Neural cell (in vitro differentiated cells): ENCODE measurements at regions not wholly inside any gene's neighbourhood (a gene's known extent, or its start where the extent isn't known, plus 50 kb on each side); places are given as distances from the start of the nearest gene placed in this dataset.
A peak's percentile ranks its signal among the peaks of the same experiment; 100 is the strongest.

Source experiments
- H2AFZ ChIP-seq: fragments of 200-600, 300-800 bp; sonication (generic), shearing (Covaris generic); 2 replicates; pipeline ENCODE4 v1.6.0; 2014; ENCODE audit warnings: low read depth, mild to moderate bottlenecking, antibody characterized with exemption, low read length, moderate library complexity
- H3F3A ChIP-seq: fragments of 200-600 bp; shearing (Covaris generic); 2 replicates; pipeline ENCODE4 v1.6.1; 2016; ENCODE audit warnings: mild to moderate bottlenecking, moderate library complexity, mixed read lengths, antibody characterized with exemption, low read length; ENCODE audit not compliant: insufficient read depth, poor library complexity, severe bottlenecking
- H3K27ac ChIP-seq: fragments of 200-600, 300-800 bp; sonication (generic), shearing (Covaris generic); 2 replicates; pipeline ENCODE4 v1.5.1; 2014; ENCODE audit warnings: mild to moderate bottlenecking, low read length, moderate library complexity
- H3K27me3 ChIP-seq: fragments of 300-800, 200-600 bp; sonication (generic), shearing (Covaris generic); 2 replicates; pipeline ENCODE4 v1.6.0; 2014; ENCODE audit warnings: mild to moderate bottlenecking, low read depth, low read length, moderate library complexity; ENCODE audit not compliant: insufficient read depth
- H3K36me3 ChIP-seq: fragments of 300-800, 200-600 bp; sonication (generic), shearing (Covaris generic); 2 replicates; pipeline ENCODE4 v1.5.1; 2014; ENCODE audit warnings: mild to moderate bottlenecking, antibody characterized with exemption, low read length, moderate library complexity; ENCODE audit not compliant: insufficient read depth
- H3K4me2 ChIP-seq: fragments of 300-800, 200-600 bp; sonication (generic), shearing (Covaris generic); 2 replicates; pipeline ENCODE4 v1.6.0; 2014; ENCODE audit warnings: mild to moderate bottlenecking, low read length
- H3K4me3 ChIP-seq: fragments of 300-800, 200-600 bp; sonication (generic), shearing (Covaris generic); 2 replicates; pipeline ENCODE4 v1.5.1; 2014; ENCODE audit warnings: mild to moderate bottlenecking, low read length, moderate library complexity
- H3K79me2 ChIP-seq: fragments of 200-600 bp; shearing (Covaris generic); replicated peaks from 2 replicates; pipeline ENCODE4 v1.6.0; 2014; ENCODE audit warnings: mild to moderate bottlenecking, low read length, moderate library complexity; ENCODE audit not compliant: insufficient read depth
- H3K9ac ChIP-seq: fragments of 300-800, 200-600 bp; sonication (generic), shearing (Covaris generic); 2 replicates; pipeline ENCODE4 v1.6.1; 2016; ENCODE audit warnings: mild to moderate bottlenecking, low read length, mixed read lengths
- H3K9me2 ChIP-seq: fragments of 200-600 bp; shearing (Covaris generic); 2 replicates; pipeline ENCODE4 v1.6.1; 2016; ENCODE audit warnings: mild to moderate bottlenecking, low read length, mixed read lengths; ENCODE audit not compliant: insufficient read depth
- H3K9me3 ChIP-seq: fragments of 200-600, 300-800 bp; sonication (generic), shearing (Covaris generic); 2 replicates; pipeline ENCODE4 v1.6.1; 2016; ENCODE audit warnings: mild to moderate bottlenecking, mixed run types, low read length, moderate library complexity, mixed read lengths
- H4K20me1 ChIP-seq: fragments of 200-600 bp; shearing (Covaris generic); 2 replicates; pipeline ENCODE4 v1.6.1; 2016; ENCODE audit warnings: mild to moderate bottlenecking, mixed run types; ENCODE audit not compliant: insufficient read depth
- EP300 ChIP-seq: fragments of 450-650 bp; conservative IDR thresholded peaks from 2 replicates; pipeline ENCODE4 v1.6.1; 2014; ENCODE audit warnings: antibody characterized with exemption, mild to moderate bottlenecking, moderate library complexity; ENCODE audit not compliant: poor library complexity, severe bottlenecking
- EZH2 ChIP-seq: fragments of 200-600, 300-800 bp; shearing (Covaris generic), sonication (generic); IDR thresholded peaks from 2 replicates; pipeline ENCODE4 v1.6.1; 2014; ENCODE audit warnings: antibody characterized with exemption, low read length, borderline replicate concordance, mild to moderate bottlenecking; ENCODE audit not compliant: insufficient read depth, poor library complexity, severe bottlenecking
- MXI1 ChIP-seq: fragments of 450-650 bp; conservative IDR thresholded peaks from 2 replicates; pipeline ENCODE4 v1.6.1; 2014; ENCODE audit warnings: antibody characterized with exemption, mild to moderate bottlenecking; ENCODE audit not compliant: poor library complexity, severe bottlenecking
- POLR2AphosphoS5 ChIP-seq: IDR thresholded peaks from 2 replicates; pipeline ENCODE4 v1.6.1; 2012
- RAD21 ChIP-seq: fragments of 450-650 bp; conservative IDR thresholded peaks from 2 replicates; pipeline ENCODE4 v1.6.1; 2014; ENCODE audit warnings: antibody characterized with exemption, mild to moderate bottlenecking, moderate library complexity
- SMC3 ChIP-seq: fragments of 450-650 bp; conservative IDR thresholded peaks from 2 replicates; pipeline ENCODE4 v1.6.1; 2014; ENCODE audit warnings: antibody characterized with exemption, mild to moderate bottlenecking, moderate library complexity; ENCODE audit not compliant: poor library complexity
- TAF1 ChIP-seq: IDR thresholded peaks from 2 replicates; pipeline ENCODE4 v1.6.1; 2012; ENCODE audit warnings: low read depth
- TF ChIP-seq, protein P1 (sequence below): IDR thresholded peaks from 2 replicates; pipeline ENCODE4 v1.6.1; 2012; ENCODE audit warnings: borderline replicate concordance
- TF ChIP-seq, protein P2 (sequence below): fragments of 450-650 bp; IDR thresholded peaks from 2 replicates; pipeline ENCODE4 v1.5.1; 2014; ENCODE audit warnings: antibody characterized with exemption, mild to moderate bottlenecking, moderate library complexity; ENCODE audit not compliant: poor library complexity, severe bottlenecking

GRCh38 chr4:43842594-43842993 lies 606.0 kb downstream of the KCTD8 start:
- Histone ChIP-seq H3K27ac (no peak overlapping the region), H3K4me2 (no peak overlapping the region), H3K9ac (no peak overlapping the region), H3K9me3 (no peaks in the 10 kb centered on the region), H4K20me1 (no peaks in the 10 kb centered on the region), H3K27me3 (no peaks in the 10 kb centered on the region), H3K79me2 (no peaks in the 10 kb centered on the region), H3K4me3 (no peak overlapping the region), H3K9me2 (no peaks in the 10 kb centered on the region), H3F3A (no peaks in the 10 kb centered on the region), H2AFZ (no peak overlapping the region), H3K36me3 (no peaks in the 10 kb centered on the region)
- TF ChIP-seq POLR2AphosphoS5 (no peak), EZH2 (no peak), MXI1 (no peak), EP300 (no peak), SMC3 (no peak), TAF1 (no peak), RAD21 (no peak)
- TF ChIP-seq, protein P1, sequence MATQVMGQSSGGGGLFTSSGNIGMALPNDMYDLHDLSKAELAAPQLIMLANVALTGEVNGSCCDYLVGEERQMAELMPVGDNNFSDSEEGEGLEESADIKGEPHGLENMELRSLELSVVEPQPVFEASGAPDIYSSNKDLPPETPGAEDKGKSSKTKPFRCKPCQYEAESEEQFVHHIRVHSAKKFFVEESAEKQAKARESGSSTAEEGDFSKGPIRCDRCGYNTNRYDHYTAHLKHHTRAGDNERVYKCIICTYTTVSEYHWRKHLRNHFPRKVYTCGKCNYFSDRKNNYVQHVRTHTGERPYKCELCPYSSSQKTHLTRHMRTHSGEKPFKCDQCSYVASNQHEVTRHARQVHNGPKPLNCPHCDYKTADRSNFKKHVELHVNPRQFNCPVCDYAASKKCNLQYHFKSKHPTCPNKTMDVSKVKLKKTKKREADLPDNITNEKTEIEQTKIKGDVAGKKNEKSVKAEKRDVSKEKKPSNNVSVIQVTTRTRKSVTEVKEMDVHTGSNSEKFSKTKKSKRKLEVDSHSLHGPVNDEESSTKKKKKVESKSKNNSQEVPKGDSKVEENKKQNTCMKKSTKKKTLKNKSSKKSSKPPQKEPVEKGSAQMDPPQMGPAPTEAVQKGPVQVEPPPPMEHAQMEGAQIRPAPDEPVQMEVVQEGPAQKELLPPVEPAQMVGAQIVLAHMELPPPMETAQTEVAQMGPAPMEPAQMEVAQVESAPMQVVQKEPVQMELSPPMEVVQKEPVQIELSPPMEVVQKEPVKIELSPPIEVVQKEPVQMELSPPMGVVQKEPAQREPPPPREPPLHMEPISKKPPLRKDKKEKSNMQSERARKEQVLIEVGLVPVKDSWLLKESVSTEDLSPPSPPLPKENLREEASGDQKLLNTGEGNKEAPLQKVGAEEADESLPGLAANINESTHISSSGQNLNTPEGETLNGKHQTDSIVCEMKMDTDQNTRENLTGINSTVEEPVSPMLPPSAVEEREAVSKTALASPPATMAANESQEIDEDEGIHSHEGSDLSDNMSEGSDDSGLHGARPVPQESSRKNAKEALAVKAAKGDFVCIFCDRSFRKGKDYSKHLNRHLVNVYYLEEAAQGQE, result no peak
- TF ChIP-seq, protein P2, sequence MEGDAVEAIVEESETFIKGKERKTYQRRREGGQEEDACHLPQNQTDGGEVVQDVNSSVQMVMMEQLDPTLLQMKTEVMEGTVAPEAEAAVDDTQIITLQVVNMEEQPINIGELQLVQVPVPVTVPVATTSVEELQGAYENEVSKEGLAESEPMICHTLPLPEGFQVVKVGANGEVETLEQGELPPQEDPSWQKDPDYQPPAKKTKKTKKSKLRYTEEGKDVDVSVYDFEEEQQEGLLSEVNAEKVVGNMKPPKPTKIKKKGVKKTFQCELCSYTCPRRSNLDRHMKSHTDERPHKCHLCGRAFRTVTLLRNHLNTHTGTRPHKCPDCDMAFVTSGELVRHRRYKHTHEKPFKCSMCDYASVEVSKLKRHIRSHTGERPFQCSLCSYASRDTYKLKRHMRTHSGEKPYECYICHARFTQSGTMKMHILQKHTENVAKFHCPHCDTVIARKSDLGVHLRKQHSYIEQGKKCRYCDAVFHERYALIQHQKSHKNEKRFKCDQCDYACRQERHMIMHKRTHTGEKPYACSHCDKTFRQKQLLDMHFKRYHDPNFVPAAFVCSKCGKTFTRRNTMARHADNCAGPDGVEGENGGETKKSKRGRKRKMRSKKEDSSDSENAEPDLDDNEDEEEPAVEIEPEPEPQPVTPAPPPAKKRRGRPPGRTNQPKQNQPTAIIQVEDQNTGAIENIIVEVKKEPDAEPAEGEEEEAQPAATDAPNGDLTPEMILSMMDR, result no peak

DNA sequence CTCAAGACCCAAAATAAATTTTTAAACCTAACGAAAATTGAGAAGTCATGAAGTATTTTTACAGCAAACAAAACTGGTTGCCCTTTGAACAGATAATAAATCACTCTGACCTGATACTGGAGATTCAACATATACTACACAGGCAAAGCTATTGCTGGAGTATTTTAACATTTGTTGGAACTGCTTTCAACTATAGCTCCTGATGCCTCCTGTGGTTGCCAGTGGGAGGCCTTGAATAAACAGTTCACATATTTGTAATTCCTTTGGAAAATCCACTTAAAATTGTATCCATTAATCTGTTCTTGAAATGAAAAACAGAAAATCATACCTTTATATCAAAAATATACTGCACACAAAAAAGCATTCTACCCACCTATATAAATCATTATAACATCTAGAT lies 605.1 kb downstream of the KCTD8 start:
- no peak overlapping the region for H2AFZ ChIP-seq
- H3K4me2 ChIP-seq, result no peak overlapping the region
- H3K27me3 ChIP-seq, result no peaks in the 10 kb centered on the region
- no peaks in the 10 kb centered on the region for H4K20me1 ChIP-seq
- no peak for TF ChIP-seq MXI1
- TF ChIP-seq, protein P2, result peak; percentile 24
- no peak overlapping the region for H3K4me3 ChIP-seq
- no peaks in the 10 kb centered on the region for H3K36me3 ChIP-seq
- H3K79me2 ChIP-seq, result no peaks in the 10 kb centered on the region
- no peaks in the 10 kb centered on the region for H3F3A ChIP-seq
- H3K9me2 ChIP-seq, result no peaks in the 10 kb centered on the region
- no peak overlapping the region for H3K27ac ChIP-seq
- H3K9me3 ChIP-seq, result no peaks in the 10 kb centered on the region
- H3K9ac ChIP-seq, result no peak overlapping the region
